HL-60/S4 (cell line): ENCODE measurements at regions not wholly inside any gene's neighbourhood (a gene's known extent, or its start where the extent isn't known, plus 50 kb on each side); places are given as distances from the start of the nearest gene placed in this dataset.
"Not testable (repeated sequence)": the region's sequence is repeated elsewhere in the genome, so short reads cannot be mapped to it uniquely, and the experiment has no call there.

Experiments
- in situ Hi-C: fragments of 300-500 bp; cut with MboI; formaldehyde crosslinking; loops from 2 replicates; pipeline ENCODE4 v1.14.3; 2022; ENCODE audit warnings: low sequenced_read_pairs

- in situ Hi-C loops: no loop called here
Observed at GRCh38 chr2:125684932-125685331, 971.0 kb upstream of the GYPC start.

- in situ Hi-C loops: no loop called here
Observed at GRCh38 chr2:125696560-125696959, 959.4 kb upstream of the GYPC start.

- in situ Hi-C loops: no loop called here
Observed at GRCh38 chr2:125698280-125698679, 957.7 kb upstream of the GYPC start.

GRCh38 chr2:125701070-125701469, 954.9 kb upstream of the GYPC start:
- in situ Hi-C loops: no loop called here

- in situ Hi-C loops: no loop called here
Observed at GRCh38 chr2:125707611-125708010, 948.3 kb upstream of the GYPC start.

GRCh38 chr2:125710561-125710960, 945.4 kb upstream of the GYPC start:
- in situ Hi-C loops: no loop called here

GRCh38 chr2:125711075-125711474, 944.9 kb upstream of the GYPC start:
- in situ Hi-C loops: no loop called here

- in situ Hi-C loops: no loop called here
Observed at GRCh38 chr2:125713533-125713932, 942.4 kb upstream of the GYPC start.

- in situ Hi-C loops: no loop called here
Observed at GRCh38 chr2:125721072-125721721, 934.8 kb upstream of the GYPC start.

- in situ Hi-C loops: no loop called here
Observed at GRCh38 chr2:125730921-125731320, 925.0 kb upstream of the GYPC start.

- in situ Hi-C loops: no loop called here
Observed at GRCh38 chr2:125736306-125736705, 919.7 kb upstream of the GYPC start.

- in situ Hi-C loops: no loop called here
Observed at GRCh38 chr2:125745514-125745913, 910.4 kb upstream of the GYPC start.

GRCh38 chr2:125746321-125747164, 909.4 kb upstream of the GYPC start:
- in situ Hi-C loops: no loop called here

GRCh38 chr2:125747165-125747425, 908.9 kb upstream of the GYPC start:
- in situ Hi-C loops: no loop called here

- in situ Hi-C loops: no loop called here
Observed at GRCh38 chr2:125756431-125756830, 899.5 kb upstream of the GYPC start.

- in situ Hi-C loops: no loop called here
Observed at GRCh38 chr2:125796784-125797183, 859.2 kb upstream of the GYPC start.

- in situ Hi-C loops: no loop called here
Observed at GRCh38 chr2:125797192-125797591, 858.8 kb upstream of the GYPC start.

GRCh38 chr2:125822746-125823145, 833.2 kb upstream of the GYPC start:
- in situ Hi-C loops: no loop called here

- in situ Hi-C loops: not testable (repeated sequence)
Observed at GRCh38 chr2:125825781-125826180, 830.2 kb upstream of the GYPC start.

- in situ Hi-C loops: no loop called here
Observed at GRCh38 chr2:125837128-125837527, 818.8 kb upstream of the GYPC start.

- in situ Hi-C loops: no loop called here
Observed at GRCh38 chr2:125837611-125838010, 818.3 kb upstream of the GYPC start.

- in situ Hi-C loops: no loop called here
Observed at GRCh38 chr2:125839945-125840344, 816.0 kb upstream of the GYPC start.

GRCh38 chr2:125842041-125842440, 813.9 kb upstream of the GYPC start:
- in situ Hi-C loops: no loop called here
